ENCODE measurements at regions not wholly inside any gene's neighbourhood (a gene's known extent, or its start where the extent isn't known, plus 50 kb on each side); places are given as distances from the start of the nearest gene placed in this dataset.
"Not testable (repeated sequence)": the region's sequence is repeated elsewhere in the genome, so short reads cannot be mapped to it uniquely, and the experiment has no call there.

- TF ChIP-seq POLR2A (IDR thresholded peaks at IDR 0.05; ENCODE audit: low read depth, low read length), result no peak
- DNase-seq (ENCODE audit: insufficient read length, low spot score), result no peak
- FAIRE-seq, result no peak
Observed at GRCh38 chr1:81738875-81739274, 61.9 kb upstream of the ADGRL2 start.

- DNase-seq (ENCODE audit: insufficient read length, low spot score) (no peak), FAIRE-seq (no peak)
- no peak for TF ChIP-seq POLR2A (IDR thresholded peaks at IDR 0.05; ENCODE audit: low read depth, low read length)
Observed at GRCh38 chr1:81733480-81733879, 67.3 kb upstream of the ADGRL2 start.

GRCh38 chr1:81731989-81732388, 68.7 kb upstream of the ADGRL2 start:
- no peak for TF ChIP-seq POLR2A (IDR thresholded peaks at IDR 0.05; ENCODE audit: low read depth, low read length)
- peak; percentile 1 for DNase-seq (ENCODE audit: insufficient read length, low spot score)
- FAIRE-seq, result peak; percentile 76

GRCh38 chr1:81730881-81731280, 69.9 kb upstream of the ADGRL2 start:
- TF ChIP-seq POLR2A (IDR thresholded peaks at IDR 0.05; ENCODE audit: low read depth, low read length), result no peak
- DNase-seq (ENCODE audit: insufficient read length, low spot score), result no peak
- FAIRE-seq, result no peak

- not testable (repeated sequence) for FAIRE-seq
Observed at GRCh38 chr1:81730299-81730698, 70.4 kb upstream of the ADGRL2 start.

GRCh38 chr1:81729818-81730217, 70.9 kb upstream of the ADGRL2 start:
- DNase-seq (ENCODE audit: insufficient read length, low spot score) (no peak), FAIRE-seq (no peak)
- TF ChIP-seq POLR2A (IDR thresholded peaks at IDR 0.05; ENCODE audit: low read depth, low read length), result no peak

More at GRCh38 chr1:81730299-81730698, 70.4 kb upstream of the ADGRL2 start:
- DNase-seq (ENCODE audit: insufficient read length, low spot score), result not testable (repeated sequence)

GRCh38 chr1:81729239-81729638, 71.5 kb upstream of the ADGRL2 start:
- FAIRE-seq, result no peak

GRCh38 chr1:81725823-81726222, 74.9 kb upstream of the ADGRL2 start:
- FAIRE-seq, result no peak
- no peak for TF ChIP-seq POLR2A (IDR thresholded peaks at IDR 0.05; ENCODE audit: low read depth, low read length)
- DNase-seq (ENCODE audit: insufficient read length, low spot score), result no peak

More at GRCh38 chr1:81729239-81729638, 71.5 kb upstream of the ADGRL2 start:
- no peak for DNase-seq (ENCODE audit: insufficient read length, low spot score)
- no peak for TF ChIP-seq POLR2A (IDR thresholded peaks at IDR 0.05; ENCODE audit: low read depth, low read length)

- DNase-seq (ENCODE audit: insufficient read length, low spot score); FAIRE-seq: not testable (repeated sequence)
Observed at GRCh38 chr1:81722631-81723328, 78.0 kb upstream of the ADGRL2 start.

- FAIRE-seq, result not testable (repeated sequence)
Observed at GRCh38 chr1:81720256-81720655, 80.5 kb upstream of the ADGRL2 start.

GRCh38 chr1:81717230-81717629, 83.5 kb upstream of the ADGRL2 start:
- DNase-seq (ENCODE audit: insufficient read length, low spot score), result no peak
- no peak for FAIRE-seq
- TF ChIP-seq POLR2A (IDR thresholded peaks at IDR 0.05; ENCODE audit: low read depth, low read length), result no peak

More at GRCh38 chr1:81720256-81720655, 80.5 kb upstream of the ADGRL2 start:
- not testable (repeated sequence) for DNase-seq (ENCODE audit: insufficient read length, low spot score)

GRCh38 chr1:81715391-81715790, 85.3 kb upstream of the ADGRL2 start:
- no peak for TF ChIP-seq POLR2A (IDR thresholded peaks at IDR 0.05; ENCODE audit: low read depth, low read length)
- no peak for DNase-seq (ENCODE audit: insufficient read length, low spot score)
- FAIRE-seq, result no peak

- no peak for FAIRE-seq
- DNase-seq (ENCODE audit: insufficient read length, low spot score), result no peak
- TF ChIP-seq POLR2A (IDR thresholded peaks at IDR 0.05; ENCODE audit: low read depth, low read length), result no peak
Observed at GRCh38 chr1:81714636-81715035, 86.1 kb upstream of the ADGRL2 start.

GRCh38 chr1:81712425-81712824, 88.3 kb upstream of the ADGRL2 start:
- FAIRE-seq, result no peak
- no peak for TF ChIP-seq POLR2A (IDR thresholded peaks at IDR 0.05; ENCODE audit: low read depth, low read length)
- no peak for DNase-seq (ENCODE audit: insufficient read length, low spot score)

GRCh38 chr1:81710857-81711256, 89.9 kb upstream of the ADGRL2 start:
- FAIRE-seq (peak; percentile 67), DNase-seq (ENCODE audit: insufficient read length, low spot score) (no peak)
- TF ChIP-seq POLR2A (IDR thresholded peaks at IDR 0.05; ENCODE audit: low read depth, low read length), result no peak

GRCh38 chr1:81708250-81708649, 92.5 kb upstream of the ADGRL2 start:
- no peak for DNase-seq (ENCODE audit: insufficient read length, low spot score)
- FAIRE-seq, result no peak
- no peak for TF ChIP-seq POLR2A (IDR thresholded peaks at IDR 0.05; ENCODE audit: low read depth, low read length)
